PC-3 (cell line): ENCODE measurements at regions not wholly inside any gene's neighbourhood (a gene's known extent, or its start where the extent isn't known, plus 50 kb on each side); places are given as distances from the start of the nearest gene placed in this dataset.

Experiments
- ATAC-seq: fragments of 200-7000 bp; cut with Tn5 transposase; 2 replicates; pipeline ENCODE4 v1.9.1; 2020; ENCODE audit warnings: mild to moderate bottlenecking, moderate library complexity
- BruUV-seq: library from RNA; stranded (reverse); fragments of 400-500 nt; replicated peaks from 2 replicates; lab custom pipeline; 2021; lab: Mats Ljungman, UMichigan
- CTCF ChIA-PET: fragments of 300-600 bp; sonication (Branson Sonifier 250); formaldehyde crosslinking; loops from one replicate; lab custom pipeline; 2022; ENCODE audit warnings: antibody characterized with exemption; lab: Charles Lee
- POLR2A ChIA-PET: fragments of 300-600 bp; sonication (Branson Sonifier 250); formaldehyde crosslinking; loops from one replicate; lab custom pipeline; 2022; ENCODE audit warnings: antibody characterized with exemption; ENCODE audit not compliant: unreplicated experiment; lab: Charles Lee
- DNase-seq: peaks from one replicate; pipeline ENCODE4 v3.0.0-alpha.2; 2015
- H2AFZ ChIP-seq: fragments of 300-600 bp; sonication (generic); 2 replicates; pipeline ENCODE4 v1.6.0; 2016; ENCODE audit warnings: antibody characterized with exemption, low read length
- H3F3A ChIP-seq: fragments of 300-600 bp; sonication (generic); one replicate; pipeline ENCODE4 v1.6.0; 2017; ENCODE audit warnings: antibody characterized with exemption, low read length, control low read depth, mild to moderate bottlenecking; ENCODE audit not compliant: unreplicated experiment
- H3K27ac ChIP-seq: fragments of 300-600 bp; sonication (generic); 2 replicates; pipeline ENCODE4 v1.5.1; 2016; ENCODE audit warnings: mild to moderate bottlenecking, low read length
- H3K27me3 ChIP-seq: fragments of 300-600 bp; sonication (generic); 2 replicates; pipeline ENCODE4 v1.6.1; 2016; ENCODE audit warnings: low read length, mixed read lengths
- H3K36me3 ChIP-seq: fragments of 300-600 bp; sonication (generic); 2 replicates; pipeline ENCODE4 v1.6.1; 2016; ENCODE audit warnings: low read depth, mixed run types, low read length, mixed read lengths
- H3K4me1 ChIP-seq: fragments of 300-600 bp; sonication (generic); 2 replicates; pipeline ENCODE4 v1.5.1; 2016; ENCODE audit warnings: low read length; ENCODE audit not compliant: insufficient read depth
- H3K4me2 ChIP-seq: fragments of 300-600 bp; sonication (generic); 2 replicates; pipeline ENCODE4 v1.6.0; 2016; ENCODE audit warnings: low read length
- H3K4me3 ChIP-seq: fragments of 300-600 bp; sonication (generic); 2 replicates; pipeline ENCODE4 v1.5.1; 2016; ENCODE audit warnings: mild to moderate bottlenecking, low read length, mixed read lengths
- H3K79me2 ChIP-seq: fragments of 300-600 bp; sonication (generic); 2 replicates; pipeline ENCODE4 v1.6.1; 2017; ENCODE audit warnings: low read length, mixed read lengths
- H3K9ac ChIP-seq: fragments of 300-600 bp; sonication (generic); 2 replicates; pipeline ENCODE4 v1.6.0; 2016; ENCODE audit warnings: mild to moderate bottlenecking, low read length
- H3K9me2 ChIP-seq: fragments of 300-600 bp; sonication (generic); replicated peaks from 2 replicates; pipeline ENCODE4 v1.6.1; 2016; ENCODE audit warnings: mixed run types, low read length, mixed read lengths
- H3K9me3 ChIP-seq: fragments of 300-600 bp; sonication (generic); 2 replicates; pipeline ENCODE4 v1.6.1; 2016; ENCODE audit warnings: low read length, mixed read lengths
- H4K20me1 ChIP-seq: fragments of 300-600 bp; sonication (generic); 2 replicates; pipeline ENCODE4 v1.6.1; 2016; ENCODE audit warnings: low read length, mixed read lengths
- CTCF ChIP-seq: fragments of 300-600 bp; sonication (generic); conservative IDR thresholded peaks from 2 replicates; pipeline ENCODE4 v1.5.1; 2017; ENCODE audit warnings: antibody characterized with exemption, low read depth, mild to moderate bottlenecking, low read length
- EZH2 ChIP-seq: fragments of 300-600 bp; sonication (generic); IDR thresholded peaks from one replicate; pipeline ENCODE4 v1.6.1; 2017; ENCODE audit warnings: antibody characterized with exemption, mild to moderate bottlenecking, low read length; ENCODE audit not compliant: unreplicated experiment
- EZH2phosphoT487 ChIP-seq: fragments of 300-600 bp; sonication (generic); IDR thresholded peaks from 2 replicates; pipeline ENCODE4 v1.6.1; 2018; ENCODE audit warnings: mild to moderate bottlenecking, antibody characterized with exemption, low read length, borderline replicate concordance
- intact Hi-C: fragments of 100-400 bp; cut with micrococcal nuclease; formaldehyde crosslinking; loops from 2 replicates; pipeline ENCODE4 v1.9.0; 2023

GRCh38 chr7:156515911-156516790 is 124.4 kb upstream of the RNF32 start:
- CTCF ChIA-PET: no interaction called here
- peaks cover 15% of the 10 kb centered on the region; the same call in 1 of the 2 replicates for H3K27me3 ChIP-seq
- no peaks in the 10 kb centered on the region for H3K4me1 ChIP-seq
- ATAC-seq (no peak), DNase-seq (no peak)
- H3K9me2 ChIP-seq: no peaks in the 10 kb centered on the region
- intact Hi-C loops: no loop called here
- H3K9me3 ChIP-seq: 0 out of 2 replicates have a peak, but pooled peaks cover 4% of the 10 kb centered on the region
- no peak overlapping the region for H3K4me3 ChIP-seq
- BruUV-seq: no TSS peak
- H3K9ac ChIP-seq: no peak overlapping the region
- no peaks in the 10 kb centered on the region for H4K20me1 ChIP-seq
- no peak overlapping the region for H3K27ac ChIP-seq
- no peak overlapping the region for H2AFZ ChIP-seq
- no peaks in the 10 kb centered on the region for H3K36me3 ChIP-seq
- TF ChIP-seq EZH2: no peak
- POLR2A ChIA-PET: no interaction called here
- no peaks in the 10 kb centered on the region for H3F3A ChIP-seq
- no peak overlapping the region for H3K4me2 ChIP-seq
- H3K79me2 ChIP-seq: no peaks in the 10 kb centered on the region

GRCh38 chr7:156514851-156515250 is 125.7 kb upstream of the RNF32 start:
- H3K9me3 ChIP-seq: 0 out of 2 replicates have a peak, but pooled peaks cover 5% of the 10 kb centered on the region
- no peak overlapping the region for H2AFZ ChIP-seq
- intact Hi-C loops: no loop called here
- H3K9me2 ChIP-seq: no peaks in the 10 kb centered on the region
- H3K4me1 ChIP-seq: no peaks in the 10 kb centered on the region
- DNase-seq (no peak), ATAC-seq (no peak)
- H3K9ac ChIP-seq: no peak overlapping the region
- no peaks in the 10 kb centered on the region for H4K20me1 ChIP-seq
- ChIA-PET CTCF (no interaction called here), POLR2A (no interaction called here)
- H3K36me3 ChIP-seq: no peaks in the 10 kb centered on the region
- no peaks in the 10 kb centered on the region for H3K79me2 ChIP-seq
- BruUV-seq: no TSS peak
- TF ChIP-seq CTCF (no peak), EZH2 (no peak), EZH2phosphoT487 (no peak)
- peaks cover 6% of the 10 kb centered on the region; the same call in 1 of the 2 replicates for H3K27me3 ChIP-seq
- no peak overlapping the region for H3K4me2 ChIP-seq
- H3K27ac ChIP-seq: no peak overlapping the region
- H3K4me3 ChIP-seq: no peak overlapping the region
- H3F3A ChIP-seq: no peaks in the 10 kb centered on the region

DNA sequence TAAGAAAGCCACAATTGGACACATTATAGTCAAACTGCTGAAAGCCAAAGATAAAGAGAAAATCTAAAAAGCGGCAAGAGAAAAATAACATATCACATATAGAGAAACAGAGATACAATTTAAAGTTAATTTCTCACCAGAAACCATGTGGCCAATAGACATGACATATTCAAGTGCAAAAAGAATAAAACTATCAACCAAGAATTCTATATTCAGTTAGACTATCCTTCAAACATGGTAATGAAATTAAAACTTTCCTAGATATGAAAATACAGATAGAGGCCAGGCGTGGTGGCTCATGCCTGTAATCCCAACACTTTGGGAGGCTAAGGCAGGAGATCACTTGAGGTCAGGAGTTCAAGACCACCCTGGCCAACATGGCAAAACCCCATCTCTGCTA is 129.1 kb upstream of the RNF32 start:
- no TSS peak for BruUV-seq

More for the DNA sequence above, 129.1 kb upstream of the RNF32 start:
- no peaks in the 10 kb centered on the region for H4K20me1 ChIP-seq
- no peak overlapping the region for H3K4me3 ChIP-seq
- no peaks in the 10 kb centered on the region for H3K36me3 ChIP-seq
- POLR2A ChIA-PET: no interaction called here
- no peaks in the 10 kb centered on the region for H3K4me1 ChIP-seq
- intact Hi-C loops: no loop called here
- H3K9me3 ChIP-seq: 0 out of 2 replicates have a peak, but pooled peaks cover 5% of the 10 kb centered on the region
- no peaks in the 10 kb centered on the region for H3F3A ChIP-seq
- no peak for ATAC-seq
- no peaks in the 10 kb centered on the region for H3K9me2 ChIP-seq
- DNase-seq: no peak
- H3K27me3 ChIP-seq: peaks cover 17% of the 10 kb centered on the region; the same call in 1 of the 2 replicates
- TF ChIP-seq EZH2phosphoT487 (no peak), CTCF (no peak), EZH2 (no peak)
- H3K9ac ChIP-seq: no peak overlapping the region
- CTCF ChIA-PET: no interaction called here
- no peak overlapping the region for H3K4me2 ChIP-seq
- H2AFZ ChIP-seq: no peak overlapping the region
- no peaks in the 10 kb centered on the region for H3K79me2 ChIP-seq
- no peak overlapping the region for H3K27ac ChIP-seq
